HG03460 (cell line): ENCODE measurements at regions not wholly inside any gene's neighbourhood (a gene's known extent, or its start where the extent isn't known, plus 50 kb on each side); places are given as distances from the start of the nearest gene placed in this dataset.

Source experiments
- ATAC-seq: cut with Tn5 transposase; IDR thresholded peaks from one replicate; pipeline ENCODE4 v1.9.1; 2021; ENCODE audit not compliant: unreplicated experiment

- no peak for ATAC-seq
Observed at GRCh38 chr2:103809941-103810441, 1043.9 kb upstream of the POU3F3 start.

- no peak for ATAC-seq
Observed at GRCh38 chr2:103810875-103811274, 1043.0 kb upstream of the POU3F3 start.

DNA sequence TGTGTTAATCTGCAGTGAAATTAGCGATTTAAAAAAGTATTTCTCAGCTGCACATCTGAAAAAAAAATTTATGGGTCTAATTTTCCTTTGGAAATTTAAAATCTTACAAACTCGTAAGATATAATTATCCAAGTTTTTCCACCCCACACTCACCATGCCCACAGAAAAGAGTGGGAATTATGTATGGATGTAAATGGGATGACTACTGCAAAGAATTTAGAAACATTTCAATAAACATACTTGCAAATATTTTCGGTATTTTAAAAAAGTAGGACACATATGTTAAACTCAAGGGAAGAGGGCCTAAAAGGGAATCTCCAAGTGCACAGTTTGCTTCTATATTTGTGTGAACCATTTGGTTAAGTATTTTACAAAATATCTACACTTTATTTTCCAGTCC lies 1039.9 kb upstream of the POU3F3 start:
- ATAC-seq, result no peak

GRCh38 chr2:103815731-103816130 lies 1038.2 kb upstream of the POU3F3 start:
- no peak for ATAC-seq

DNA sequence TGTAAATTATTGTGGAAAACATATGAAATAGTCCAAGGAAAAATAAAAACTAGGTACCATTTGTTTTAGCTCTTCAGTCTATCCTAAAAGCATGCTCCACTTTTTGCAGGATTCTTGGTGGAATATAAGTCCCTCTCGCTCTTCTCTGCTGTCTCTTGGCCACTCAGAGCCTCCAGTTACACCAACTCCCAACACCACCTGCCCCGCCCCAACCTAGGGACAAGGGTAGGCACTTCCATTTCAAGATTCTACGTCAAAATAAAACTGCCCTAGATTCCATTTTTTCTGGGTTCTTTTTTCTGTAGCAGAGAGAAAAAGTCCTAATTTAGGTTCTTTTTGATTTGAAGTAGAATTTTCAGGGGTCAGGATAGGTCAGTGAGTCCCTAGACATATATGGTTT lies 1036.2 kb upstream of the POU3F3 start:
- ATAC-seq, result no peak

- no peak for ATAC-seq
Observed at GRCh38 chr2:103818176-103818575, 1035.7 kb upstream of the POU3F3 start.

DNA sequence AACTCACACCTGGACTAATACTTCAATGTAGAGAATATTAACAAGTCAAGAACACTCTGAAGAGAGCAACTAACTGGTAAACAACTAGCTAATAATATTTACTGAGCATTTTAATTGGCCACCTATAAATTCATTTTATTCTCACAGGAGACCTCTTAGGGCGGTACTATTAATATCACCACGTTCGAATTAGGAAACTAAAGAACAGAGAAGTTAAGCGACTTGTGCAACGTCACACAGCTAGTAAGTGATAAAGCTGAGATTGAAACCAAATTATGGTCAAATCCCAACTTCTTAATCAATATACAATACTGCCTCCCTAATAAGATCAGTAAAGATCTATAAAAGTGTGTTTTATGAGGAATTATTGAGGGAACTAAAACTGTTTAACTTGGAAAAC lies 1034.3 kb upstream of the POU3F3 start:
- no peak for ATAC-seq

GRCh38 chr2:103823847-103824246 lies 1030.1 kb upstream of the POU3F3 start:
- no peak for ATAC-seq

DNA sequence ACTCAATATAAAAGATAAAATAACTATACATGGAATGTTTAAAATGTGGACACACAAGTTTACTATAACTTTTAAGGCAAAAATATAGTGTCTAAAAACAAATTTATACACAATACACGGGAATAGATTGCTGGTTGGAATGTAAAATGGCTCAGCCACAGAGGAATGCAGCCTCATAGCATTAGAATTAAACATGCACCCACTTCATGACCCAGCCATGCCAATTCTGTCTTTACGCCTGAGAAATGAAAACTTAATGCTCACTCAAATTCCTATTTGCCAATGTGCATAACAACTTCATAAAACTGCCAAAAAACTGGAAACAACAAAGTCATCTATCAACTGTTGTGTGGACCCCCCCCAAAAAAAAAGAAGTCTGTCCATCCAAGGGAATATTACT lies 1006.6 kb upstream of the POU3F3 start:
- ATAC-seq, result no peak

DNA sequence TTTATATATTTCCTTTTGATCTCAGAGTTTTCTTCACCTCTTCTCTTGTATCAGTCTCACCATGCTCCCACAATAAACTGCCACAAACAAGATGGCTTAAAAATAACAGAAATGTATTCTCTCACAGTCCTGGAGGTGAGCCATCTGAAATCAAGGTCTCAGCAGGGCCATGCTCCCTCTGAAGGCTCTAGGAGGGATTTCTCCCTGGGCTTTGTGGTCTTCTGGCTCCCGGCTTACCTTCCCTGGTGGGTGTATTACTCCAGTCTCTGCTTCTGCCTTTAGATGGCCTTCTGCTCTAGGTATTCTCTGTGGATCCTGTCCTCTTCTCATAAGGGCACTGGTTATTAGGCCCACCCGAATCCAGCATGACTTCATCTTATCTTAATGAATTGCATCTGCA lies 994.7 kb upstream of the POU3F3 start:
- no peak for ATAC-seq

GRCh38 chr2:103860016-103860415 lies 993.9 kb upstream of the POU3F3 start:
- ATAC-seq, result no peak

GRCh38 chr2:103868396-103868795 lies 985.5 kb upstream of the POU3F3 start:
- ATAC-seq, result no peak

- ATAC-seq, result no peak
Observed at GRCh38 chr2:103873716-103874351, 980.1 kb upstream of the POU3F3 start.

DNA sequence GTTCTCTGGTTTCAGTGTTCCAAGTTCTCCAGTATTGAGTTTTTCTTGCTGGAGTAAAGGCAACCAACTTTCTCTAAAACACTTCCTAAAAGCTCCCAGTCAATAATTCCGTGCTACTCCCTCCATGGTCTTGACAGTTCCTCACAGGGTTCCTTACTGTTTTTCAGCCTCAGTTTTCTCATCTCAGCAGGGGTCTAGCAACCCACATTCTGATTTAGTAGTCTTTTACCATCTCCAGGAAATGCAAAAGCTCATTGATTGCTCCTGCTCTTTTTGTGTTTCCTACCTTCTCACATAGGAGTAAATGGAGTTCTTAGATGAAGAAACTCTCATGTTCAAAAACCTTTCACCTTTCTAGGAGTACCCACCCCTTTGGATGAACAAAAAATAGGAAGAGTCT lies 978.8 kb upstream of the POU3F3 start:
- ATAC-seq, result no peak

DNA sequence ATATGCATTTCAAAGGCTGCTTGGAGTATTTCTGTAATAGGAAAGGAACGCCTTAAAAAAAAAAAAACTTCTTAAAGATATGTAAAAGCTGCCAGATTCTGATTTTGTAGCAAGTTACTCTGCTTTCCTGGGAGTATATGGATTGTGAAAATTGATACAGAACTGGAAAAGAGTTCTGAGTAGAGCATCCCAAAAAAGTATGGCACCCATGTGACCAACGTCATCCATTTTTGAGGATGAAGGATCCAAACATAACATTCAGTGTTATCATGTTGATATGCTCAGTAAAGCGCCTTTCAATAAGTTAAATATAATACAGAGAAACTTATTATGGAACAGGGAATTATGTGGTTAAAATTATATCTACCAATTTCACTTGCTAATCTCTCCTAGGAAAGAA lies 978.4 kb upstream of the POU3F3 start:
- ATAC-seq, result no peak

DNA sequence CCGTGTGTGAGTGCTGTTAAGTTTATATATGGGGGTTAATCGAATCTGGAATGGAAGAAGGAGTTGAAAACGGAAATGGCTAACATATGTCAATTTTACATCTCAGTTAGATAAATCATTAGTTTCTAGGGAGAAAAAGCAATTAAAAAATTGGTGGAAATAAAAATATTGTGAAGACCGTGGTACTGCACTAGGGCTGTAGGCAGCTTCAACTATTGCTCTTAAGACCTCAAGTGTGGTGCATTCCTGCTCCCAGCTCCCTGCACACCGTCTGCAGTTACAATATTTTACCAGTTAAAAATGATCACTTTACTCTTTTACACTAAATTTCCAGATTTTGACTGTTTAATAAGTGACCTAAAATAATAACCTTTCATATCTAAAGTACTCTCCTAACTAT lies 977.3 kb upstream of the POU3F3 start:
- no peak for ATAC-seq

GRCh38 chr2:103879101-103879500 lies 974.8 kb upstream of the POU3F3 start:
- no peak for ATAC-seq

GRCh38 chr2:103880081-103880834 lies 973.7 kb upstream of the POU3F3 start:
- no peak for ATAC-seq

DNA sequence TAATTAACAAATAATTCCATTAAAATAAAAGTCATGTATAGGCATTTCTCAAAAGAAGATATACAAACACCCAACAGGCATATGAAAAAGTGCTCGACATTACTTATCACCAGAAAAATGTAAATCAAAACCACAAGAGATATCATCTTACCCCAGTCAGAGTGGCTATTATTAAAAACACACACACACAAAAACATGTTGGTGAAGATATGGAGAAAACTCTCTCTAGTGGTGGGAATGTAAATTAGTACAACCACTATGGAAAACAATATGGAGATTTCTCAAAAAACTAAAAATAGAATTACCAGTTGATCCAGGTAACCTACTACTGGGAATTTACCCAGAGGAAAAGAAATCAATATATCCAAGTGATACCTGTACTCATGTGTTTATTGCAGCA lies 966.3 kb upstream of the POU3F3 start:
- no peak for ATAC-seq

- ATAC-seq, result no peak
Observed at GRCh38 chr2:103896182-103896581, 957.7 kb upstream of the POU3F3 start.

GRCh38 chr2:103898561-103898960 lies 955.4 kb upstream of the POU3F3 start:
- no peak for ATAC-seq

DNA sequence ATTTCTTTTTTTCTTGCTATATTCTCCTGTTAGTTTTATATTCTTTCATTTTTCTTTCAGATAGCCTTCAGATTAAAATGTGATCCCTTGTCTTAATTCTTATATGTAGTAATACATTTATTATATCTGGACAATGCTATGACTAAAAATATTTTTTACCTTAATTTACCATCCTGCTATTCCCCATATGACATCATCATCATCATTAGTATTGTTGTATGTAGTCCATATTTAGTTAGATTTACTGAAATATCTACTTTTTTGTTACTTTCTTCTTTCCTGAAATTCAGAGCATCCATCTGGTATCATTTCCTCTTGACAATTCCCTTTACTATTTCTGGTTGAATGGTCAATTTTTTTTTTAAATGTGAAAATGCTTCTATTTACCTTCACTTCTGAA lies 951.6 kb upstream of the POU3F3 start:
- no peak for ATAC-seq

DNA sequence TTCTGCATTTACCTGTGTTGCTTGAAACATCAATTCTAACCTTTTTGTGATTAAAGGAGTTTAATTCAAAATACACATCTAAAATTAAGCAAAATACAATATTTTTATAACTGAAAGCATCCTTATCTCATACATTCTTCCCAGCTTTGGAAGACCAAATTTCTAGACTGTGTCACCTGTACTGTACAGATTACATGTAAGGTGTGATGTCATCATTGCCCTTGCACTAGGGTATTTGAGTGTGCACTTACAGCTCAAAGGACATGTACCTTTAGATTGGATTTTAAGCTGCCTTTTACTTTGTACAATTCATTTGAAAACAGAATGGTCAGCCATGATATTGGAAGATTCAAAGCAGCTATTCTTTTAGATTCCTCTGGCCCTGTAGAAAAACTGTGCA lies 932.8 kb upstream of the POU3F3 start:
- ATAC-seq, result no peak
